Right renal pelvis (tissue), 4 donors: ENCODE measurements at regions not wholly inside any gene's neighbourhood (a gene's known extent, or its start where the extent isn't known, plus 50 kb on each side); places are given as distances from the start of the nearest gene placed in this dataset.
A peak's percentile ranks its signal among the peaks of the same experiment; 100 is the strongest.

ENCODE experiments used
- DNase-seq, 4 donors: peaks; one replicate each; pipeline ENCODE4 v3.0.0-alpha.2; 2013; ENCODE audit warnings: low read depth in 4 of 4, low spot score in 3 of 4, missing footprints in 1 of 4

GRCh38 chr3:94179059-94179458 is 116.2 kb downstream of the NSUN3 start:
- no peak for DNase-seq

DNA sequence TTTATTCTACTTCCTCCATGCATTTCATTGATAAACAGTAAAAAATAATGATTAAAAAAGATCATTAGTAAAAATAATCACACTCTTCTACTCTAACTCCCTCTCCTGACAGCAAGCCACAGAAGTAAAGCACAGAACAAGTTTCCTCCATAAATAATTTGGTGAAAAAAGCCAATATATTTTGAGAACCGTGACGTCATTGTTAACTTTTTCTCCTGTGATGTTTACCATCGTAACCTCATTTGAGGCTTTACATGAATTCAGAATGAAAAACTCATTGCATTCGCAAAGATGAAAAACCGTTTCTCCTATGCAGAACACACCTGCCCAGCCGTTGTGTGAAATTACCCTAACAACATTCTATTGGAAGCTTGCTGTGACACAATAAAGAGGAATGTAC is 120.7 kb downstream of the NSUN3 start:
- DNase-seq: no peak

DNA sequence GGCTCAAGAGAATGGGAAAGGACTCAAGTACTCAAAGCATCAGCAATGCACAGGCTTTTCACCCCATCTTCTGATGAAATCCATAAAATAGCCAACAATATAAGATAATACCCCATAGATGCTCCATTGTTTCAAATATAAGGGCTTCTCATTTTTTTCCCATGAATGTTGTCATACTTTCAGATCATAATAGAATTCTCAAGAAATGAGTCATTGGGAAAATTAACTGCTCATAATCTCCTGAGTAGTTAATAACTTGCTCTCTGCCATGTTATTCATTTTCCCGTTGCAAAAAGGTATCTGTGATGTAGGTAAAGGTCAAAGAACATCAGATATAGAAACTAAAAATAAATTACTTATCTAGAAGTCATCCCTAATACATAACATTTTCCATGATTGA is 121.9 kb downstream of the NSUN3 start:
- DNase-seq: no peak

DNA sequence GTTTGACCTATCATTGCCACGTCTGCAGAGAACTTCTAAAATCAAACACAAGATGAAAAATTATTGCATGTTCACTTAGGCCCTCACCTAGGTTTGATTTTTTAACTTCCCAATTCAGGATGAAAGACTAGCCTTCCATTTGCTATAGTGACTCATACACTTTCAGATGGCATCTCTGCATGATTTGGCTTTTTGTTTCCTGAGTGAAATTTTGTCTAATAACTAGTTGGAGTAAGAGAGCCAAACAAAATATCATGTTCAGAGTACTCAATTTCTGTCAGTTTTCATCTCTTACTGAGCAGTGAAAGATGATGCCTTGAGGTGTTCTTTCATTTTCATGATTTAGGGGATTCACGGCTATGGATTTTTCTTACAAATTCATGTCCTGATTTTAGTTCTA is 122.9 kb downstream of the NSUN3 start:
- DNase-seq: no peak

DNA sequence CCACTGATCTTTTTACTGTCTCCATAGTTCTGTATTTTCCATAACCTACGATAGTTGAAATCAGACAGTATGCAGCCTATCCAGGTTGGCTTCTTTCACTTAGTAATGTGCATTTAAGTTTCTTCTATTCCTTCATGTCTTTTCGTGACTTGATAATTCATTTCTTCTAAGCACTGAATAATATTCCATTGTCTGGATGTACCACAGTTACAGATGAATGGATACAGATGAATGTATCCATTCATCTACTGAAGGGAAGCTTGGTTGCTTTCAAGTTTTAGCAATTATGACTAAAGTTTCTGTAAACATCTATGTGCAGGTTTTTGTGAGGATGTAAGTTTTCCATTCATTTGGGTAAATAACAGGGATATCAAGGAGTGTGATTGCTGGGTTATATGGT is 124.8 kb downstream of the NSUN3 start:
- no peak for DNase-seq

DNA sequence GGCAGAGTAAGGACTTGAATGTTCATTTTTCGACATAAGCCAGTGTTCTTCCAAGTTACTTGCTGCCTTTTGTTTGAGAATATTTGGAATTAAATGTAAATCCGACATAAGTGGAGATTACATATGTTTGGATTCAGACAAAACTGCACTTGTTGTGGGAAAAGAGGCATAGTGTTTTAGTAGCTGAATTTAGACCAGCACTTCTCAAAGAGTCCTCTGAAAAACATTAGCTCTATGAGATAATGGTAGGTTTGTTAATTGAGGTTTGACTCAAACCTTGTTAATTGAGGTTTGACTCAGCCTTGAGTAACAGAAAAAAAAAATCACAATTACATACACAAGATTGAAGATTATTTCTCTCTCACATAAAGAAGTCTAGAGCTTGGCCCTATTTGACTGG is 132.5 kb downstream of the NSUN3 start:
- no peak for DNase-seq

- no peak for DNase-seq
These were observed 143.4 kb downstream of the NSUN3 start for GRCh38 chr3:94206291-94206690.

GRCh38 chr3:94210256-94210655 is 147.4 kb downstream of the NSUN3 start:
- DNase-seq: no peak

DNA sequence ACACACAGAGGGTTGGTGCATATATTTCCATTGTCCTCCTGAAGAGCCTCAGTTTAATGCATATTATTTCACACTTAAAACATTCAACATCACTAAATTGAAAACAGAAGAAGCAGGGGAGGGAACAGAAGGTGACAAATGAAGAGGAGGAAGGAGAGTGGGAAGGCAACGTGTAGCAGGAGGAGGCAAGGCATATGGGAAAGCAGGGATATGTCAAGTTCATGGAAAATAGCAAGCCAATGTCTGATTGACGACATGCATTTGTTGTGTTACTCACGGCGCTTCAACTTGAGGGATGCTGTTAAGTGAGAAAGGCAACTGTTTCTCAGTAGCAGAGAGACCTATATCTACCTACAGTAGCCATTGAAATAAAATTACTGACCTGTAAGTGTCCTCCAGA is 154.5 kb downstream of the NSUN3 start:
- DNase-seq: no peak

DNA sequence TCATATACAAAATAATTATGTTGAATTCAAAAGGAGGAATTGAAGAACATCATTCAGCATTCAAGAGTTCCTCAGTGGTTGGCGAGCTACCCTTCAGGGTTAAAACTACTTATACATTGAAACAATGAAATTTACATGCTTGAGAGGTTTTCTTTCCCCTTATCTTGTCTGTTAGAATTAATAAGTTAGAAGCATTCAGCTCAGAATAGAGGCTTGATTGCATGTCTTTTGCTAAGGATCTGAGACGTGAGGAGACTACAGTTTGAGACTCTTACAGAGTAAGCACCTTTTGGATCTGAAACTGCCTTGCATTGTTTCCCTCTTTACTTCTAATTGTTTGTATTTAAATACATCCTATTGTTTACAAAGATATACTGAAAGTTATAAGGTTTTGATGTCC is 157.6 kb downstream of the NSUN3 start:
- no peak for DNase-seq

DNA sequence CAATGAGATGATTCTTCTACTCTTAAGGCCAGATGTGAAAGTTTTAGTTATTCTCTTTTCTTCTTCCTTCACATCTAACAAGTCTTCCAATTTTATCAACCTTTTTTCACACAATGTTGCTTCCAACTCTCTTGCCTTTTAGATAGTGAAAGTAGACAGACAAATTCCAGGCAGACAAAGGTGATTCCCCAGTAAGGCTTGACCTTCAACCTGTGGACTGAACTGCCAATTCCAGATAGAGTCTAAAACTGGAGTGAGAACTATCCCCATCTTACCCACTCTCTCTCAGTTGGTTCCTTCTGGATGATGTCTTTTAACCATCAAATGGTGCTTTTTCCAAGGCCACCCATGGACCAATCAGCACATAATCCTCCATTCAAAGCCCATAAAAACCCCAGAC is 159.0 kb downstream of the NSUN3 start:
- no peak for DNase-seq

DNA sequence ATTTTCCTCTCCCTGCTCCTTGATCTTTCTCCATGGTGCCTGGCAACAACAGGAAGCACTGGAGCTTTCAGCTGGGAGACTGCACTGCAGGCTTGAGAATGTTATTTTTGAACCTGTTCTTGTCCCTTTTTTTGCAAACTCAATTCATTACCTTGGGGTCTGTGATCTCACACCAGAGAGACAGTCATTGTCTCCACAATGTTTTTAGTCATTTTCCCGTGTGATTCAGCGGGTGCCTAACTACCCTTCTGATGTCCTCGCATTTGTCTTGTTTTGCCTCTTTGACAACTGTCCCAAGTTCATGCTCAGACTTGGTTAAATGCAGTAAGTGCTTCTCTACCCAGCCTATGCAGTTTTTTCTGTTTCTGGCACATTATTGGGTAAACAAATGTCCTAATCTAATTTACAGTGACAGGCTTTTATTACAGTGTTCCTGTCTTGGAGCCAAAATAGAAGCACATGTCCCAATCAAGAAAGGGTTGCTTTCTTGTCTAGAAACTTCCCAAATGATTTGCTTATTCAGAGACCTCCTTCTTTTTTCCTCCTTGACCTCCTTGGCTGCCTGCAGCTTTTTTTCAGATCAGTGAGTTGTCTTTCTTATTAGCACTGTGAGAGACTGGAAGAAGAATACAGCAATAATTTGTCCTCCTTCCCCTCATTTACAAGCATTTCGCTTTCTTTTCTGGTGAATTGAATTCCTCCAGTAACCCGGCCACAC is 162.4 kb downstream of the NSUN3 start:
- DNase-seq: no peak

DNA sequence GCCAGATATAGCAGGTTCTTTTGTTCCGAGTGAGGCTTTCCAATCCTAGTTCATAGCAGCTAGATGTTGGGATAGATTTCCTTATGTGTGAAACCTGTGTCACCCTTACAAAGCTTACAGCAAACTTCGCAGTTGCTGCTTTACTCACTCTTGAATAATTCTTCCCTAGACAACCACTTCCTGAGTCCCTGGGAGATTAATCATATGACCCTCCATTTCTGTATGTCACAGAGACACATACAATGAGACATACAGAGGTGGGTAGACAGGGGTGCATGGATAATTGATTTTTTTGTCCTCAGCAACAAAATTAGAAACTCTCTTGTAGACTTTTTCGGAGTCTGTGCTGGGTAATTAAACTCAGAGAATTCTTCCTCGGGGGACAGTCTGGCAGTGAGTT is 163.2 kb downstream of the NSUN3 start:
- no peak for DNase-seq

DNA sequence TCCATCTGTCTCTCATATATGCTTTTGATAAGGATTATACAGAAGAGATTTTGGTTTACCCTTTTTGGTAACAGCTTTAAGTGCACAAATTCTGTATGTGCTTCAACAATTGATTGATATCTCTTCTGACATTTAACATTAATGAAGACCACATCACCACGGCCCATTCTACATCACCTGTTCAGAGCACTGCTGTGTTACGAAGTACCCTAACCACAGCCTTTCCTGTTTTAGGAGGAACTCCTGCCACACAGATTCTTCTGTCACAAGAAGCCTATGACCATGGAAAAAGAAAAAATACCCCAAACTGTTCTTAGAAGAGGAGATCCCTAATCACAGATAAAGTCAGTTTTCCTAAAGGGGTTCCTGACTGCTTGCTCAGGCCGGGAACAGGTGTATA is 170.1 kb downstream of the NSUN3 start:
- DNase-seq: no peak

- peak in 3 of 4 donors; percentile 13 to 17 (median 16) for DNase-seq
These were observed 171.4 kb downstream of the NSUN3 start for GRCh38 chr3:94234177-94234788.

GRCh38 chr3:94241986-94242385 is 179.1 kb downstream of the NSUN3 start:
- DNase-seq: no peak

DNA sequence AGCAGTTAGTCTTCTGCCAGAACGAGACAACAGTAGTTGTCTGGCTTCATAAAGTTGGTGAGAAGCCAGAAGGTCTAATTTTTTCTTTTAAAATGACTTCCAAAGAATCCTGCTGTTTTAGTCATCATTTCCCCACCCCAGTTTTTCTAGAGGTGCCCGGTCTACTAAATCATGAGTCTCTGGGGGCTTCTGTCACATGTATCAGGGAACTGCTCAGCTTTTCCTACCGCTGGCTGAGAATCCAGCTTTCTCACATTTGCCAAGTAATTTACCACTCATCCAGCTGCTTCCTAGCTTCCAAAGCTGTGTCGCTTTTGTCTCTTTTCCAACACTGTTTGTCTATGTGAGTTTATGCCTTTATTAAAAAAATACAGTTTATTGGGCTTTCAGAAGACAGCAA is 183.3 kb downstream of the NSUN3 start:
- DNase-seq: no peak

DNA sequence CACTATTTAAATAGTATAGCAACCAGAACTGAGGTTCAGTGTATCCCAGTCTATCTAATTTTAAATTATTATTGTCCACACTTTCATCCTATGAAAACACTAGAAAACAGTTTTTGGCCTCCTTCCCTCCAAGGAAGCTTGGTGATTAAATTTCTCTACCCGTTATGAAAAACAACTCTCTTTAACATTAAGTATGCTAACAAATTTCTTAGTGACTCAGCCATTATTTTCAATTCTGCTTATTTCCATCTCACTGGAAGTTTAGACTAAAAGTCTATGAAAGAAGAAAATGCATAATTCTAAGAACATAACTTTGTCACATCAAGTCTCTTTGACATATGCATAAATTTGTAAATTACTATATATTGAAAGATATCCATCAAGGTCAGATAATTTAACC is 185.2 kb downstream of the NSUN3 start:
- no peak for DNase-seq

GRCh38 chr3:94249491-94250079 is 186.7 kb downstream of the NSUN3 start:
- peak; percentile 33 to 47 (median 36) for DNase-seq

- DNase-seq: no peak
These were observed 188.7 kb downstream of the NSUN3 start for GRCh38 chr3:94251566-94251965.

- DNase-seq: no peak
These were observed 189.5 kb downstream of the NSUN3 start for GRCh38 chr3:94252316-94252715.
